ENCODE measurements at regions not wholly inside any gene's neighbourhood (a gene's known extent, or its start where the extent isn't known, plus 50 kb on each side); places are given as distances from the start of the nearest gene placed in this dataset.

DNA sequence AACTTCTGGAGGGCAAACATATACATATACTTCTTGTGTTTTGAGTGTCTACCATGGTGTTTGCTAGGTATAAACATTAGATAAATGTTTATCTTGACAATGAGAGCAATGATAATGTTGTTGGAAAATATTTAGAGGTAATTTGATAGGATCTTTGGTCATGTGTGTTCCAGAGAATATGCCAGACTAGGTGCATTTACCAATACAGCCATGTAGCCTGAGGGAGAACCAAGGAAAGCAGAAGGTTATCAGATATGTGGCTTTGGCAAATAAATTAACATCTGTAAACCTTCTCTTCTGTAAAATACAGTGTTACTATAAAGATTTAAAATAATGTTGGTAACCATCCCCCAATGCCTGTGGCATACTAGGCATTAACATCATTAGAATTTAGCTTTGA, 226.8 kb downstream of the C11orf87 start:
- TF ChIP-seq CTCF (conservative IDR thresholded peaks at IDR 0.05; ENCODE audit: control insufficient read depth, insufficient read depth, low read depth, low read length) = no peak
- no peak for DNase-seq (ENCODE audit: low read depth)
- no peak overlapping the region for H3K4me3 ChIP-seq (ENCODE audit: control insufficient read depth, low read depth, low read length)

- DNase-seq (ENCODE audit: low read depth) = no peak
- no peak overlapping the region for H3K4me3 ChIP-seq (ENCODE audit: control insufficient read depth, low read depth, low read length)
- TF ChIP-seq CTCF (conservative IDR thresholded peaks at IDR 0.05; ENCODE audit: control insufficient read depth, insufficient read depth, low read depth, low read length) = no peak
Observed at GRCh38 chr11:109654091-109654490, 232.1 kb downstream of the C11orf87 start.

- no peak for TF ChIP-seq CTCF (conservative IDR thresholded peaks at IDR 0.05; ENCODE audit: control insufficient read depth, insufficient read depth, low read depth, low read length)
- no peak overlapping the region for H3K4me3 ChIP-seq (ENCODE audit: control insufficient read depth, low read depth, low read length)
- DNase-seq (ENCODE audit: low read depth) = no peak
Observed at GRCh38 chr11:109658190-109658589, 236.2 kb downstream of the C11orf87 start.

GRCh38 chr11:109667719-109668118, 245.7 kb downstream of the C11orf87 start:
- H3K4me3 ChIP-seq (ENCODE audit: control insufficient read depth, low read depth, low read length) = no peak overlapping the region
- TF ChIP-seq CTCF (conservative IDR thresholded peaks at IDR 0.05; ENCODE audit: control insufficient read depth, insufficient read depth, low read depth, low read length) = no peak
- no peak for DNase-seq (ENCODE audit: low read depth)

GRCh38 chr11:109668973-109669634, 247.1 kb downstream of the C11orf87 start:
- TF ChIP-seq CTCF (conservative IDR thresholded peaks at IDR 0.05; ENCODE audit: control insufficient read depth, insufficient read depth, low read depth, low read length) = no peak

GRCh38 chr11:109677231-109677630, 255.2 kb downstream of the C11orf87 start:
- H3K4me3 ChIP-seq (ENCODE audit: control insufficient read depth, low read depth, low read length) = no peak overlapping the region
- no peak for TF ChIP-seq CTCF (conservative IDR thresholded peaks at IDR 0.05; ENCODE audit: control insufficient read depth, insufficient read depth, low read depth, low read length)
- no peak for DNase-seq (ENCODE audit: low read depth)

More at GRCh38 chr11:109668973-109669634, 247.1 kb downstream of the C11orf87 start:
- DNase-seq (ENCODE audit: low read depth) = peak; percentile 15
- no peak overlapping the region for H3K4me3 ChIP-seq (ENCODE audit: control insufficient read depth, low read depth, low read length)

- DNase-seq (ENCODE audit: low read depth) = no peak
- no peak overlapping the region for H3K4me3 ChIP-seq (ENCODE audit: control insufficient read depth, low read depth, low read length)
- TF ChIP-seq CTCF (conservative IDR thresholded peaks at IDR 0.05; ENCODE audit: control insufficient read depth, insufficient read depth, low read depth, low read length) = no peak
Observed at GRCh38 chr11:109677876-109678275, 255.9 kb downstream of the C11orf87 start.

All from fibroblast of mammary gland (primary cell).